Coronary artery (tissue), 2 donors: ENCODE measurements at regions not wholly inside any gene's neighbourhood (a gene's known extent, or its start where the extent isn't known, plus 50 kb on each side); places are given as distances from the start of the nearest gene placed in this dataset.

Experiments used
- DNase-seq: peaks from one replicate; pipeline ENCODE4 v3.0.0-alpha.2; 2017; ENCODE audit warnings: low spot score
- H3K27ac ChIP-seq, 2 donors: fragments of 200-600 bp; sonication (generic); one replicate each; pipeline ENCODE4 v1.5.1; 2016 to 2019
- H3K4me3 ChIP-seq: fragments of 200-600 bp; sonication (generic); 2 replicates; pipeline ENCODE4 v1.5.1; 2016; ENCODE audit warnings: mild to moderate bottlenecking, moderate library complexity
- CTCF ChIP-seq: fragments of 200-600 bp; sonication (generic); IDR thresholded peaks from one replicate; pipeline ENCODE4 v1.5.1; 2019; ENCODE audit warnings: antibody characterized with exemption

- Histone ChIP-seq H3K27ac (no peak overlapping the region), H3K4me3 (no peak overlapping the region)
- DNase-seq = no peak
- TF ChIP-seq CTCF = no peak
Observed at GRCh38 chr6:131381709-131382093, 191.3 kb upstream of the ARG1 start.

- H3K4me3 ChIP-seq = no peak overlapping the region
- DNase-seq = no peak
- no peak overlapping the region for H3K27ac ChIP-seq
- TF ChIP-seq CTCF = no peak
Observed at GRCh38 chr6:131382631-131383030, 190.4 kb upstream of the ARG1 start.

- no peak for TF ChIP-seq CTCF
- no peak for DNase-seq
- no peak overlapping the region for H3K4me3 ChIP-seq
- no peak overlapping the region for H3K27ac ChIP-seq
Observed at GRCh38 chr6:131383421-131384411, 189.3 kb upstream of the ARG1 start.

- Histone ChIP-seq H3K4me3 (no peak overlapping the region), H3K27ac (no peak overlapping the region)
- DNase-seq = no peak
- TF ChIP-seq CTCF = no peak
Observed at GRCh38 chr6:131387562-131388447, 185.2 kb upstream of the ARG1 start.

- Histone ChIP-seq H3K4me3 (no peak overlapping the region), H3K27ac (no peak overlapping the region)
- TF ChIP-seq CTCF = no peak
- DNase-seq = no peak
Observed at GRCh38 chr6:131390322-131390721, 182.7 kb upstream of the ARG1 start.

- H3K4me3 ChIP-seq = no peak overlapping the region
- H3K27ac ChIP-seq = no peak overlapping the region
- DNase-seq = no peak
- TF ChIP-seq CTCF = no peak
Observed at GRCh38 chr6:131391116-131391515, 181.9 kb upstream of the ARG1 start.
